Activated CD4-positive, alpha-beta T cell treated with anti-CD3 and anti-CD28 coated beads, Interleukin-2, amount 10 ng/mL, durations not matched to agents 7 days and 5 days (primary cell): ENCODE measurements at regions not wholly inside any gene's neighbourhood (a gene's known extent, or its start where the extent isn't known, plus 50 kb on each side); places are given as distances from the start of the nearest gene placed in this dataset.

Source experiments
- CTCF ChIA-PET: fragments of 350-600 bp; sonication (Branson Sonifier 250); formaldehyde crosslinking; loops from one replicate; lab custom pipeline; 2021; ENCODE audit warnings: antibody characterized with exemption; lab: Charles Lee
- POLR2A ChIA-PET: fragments of 350-600 bp; sonication (Branson Sonifier 250); formaldehyde crosslinking; loops from one replicate; lab custom pipeline; 2021; ENCODE audit warnings: antibody characterized with exemption; lab: Charles Lee
- DNase-seq: peaks from one replicate; pipeline ENCODE4 v3.0.0-alpha.2; 2020
- H3K27ac Mint-ChIP-seq: one replicate; pipeline ENCODE4 v1.8.0; 2021; ENCODE audit warnings: mild to moderate bottlenecking, moderate library complexity, mixed read lengths
- H3K27me3 Mint-ChIP-seq: one replicate; pipeline ENCODE4 v1.8.0; 2021; ENCODE audit warnings: mixed read lengths
- H3K36me3 Mint-ChIP-seq: one replicate; pipeline ENCODE4 v1.8.0; 2021; ENCODE audit warnings: low read depth, mixed read lengths
- H3K4me1 Mint-ChIP-seq: one replicate; pipeline ENCODE4 v1.8.0; 2021; ENCODE audit warnings: mixed read lengths
- H3K4me3 Mint-ChIP-seq: one replicate; pipeline ENCODE4 v1.8.0; 2021; ENCODE audit warnings: mild to moderate bottlenecking, moderate library complexity, mixed read lengths
- H3K9me3 Mint-ChIP-seq: one replicate; pipeline ENCODE4 v1.8.0; 2021; ENCODE audit warnings: mixed read lengths

DNA sequence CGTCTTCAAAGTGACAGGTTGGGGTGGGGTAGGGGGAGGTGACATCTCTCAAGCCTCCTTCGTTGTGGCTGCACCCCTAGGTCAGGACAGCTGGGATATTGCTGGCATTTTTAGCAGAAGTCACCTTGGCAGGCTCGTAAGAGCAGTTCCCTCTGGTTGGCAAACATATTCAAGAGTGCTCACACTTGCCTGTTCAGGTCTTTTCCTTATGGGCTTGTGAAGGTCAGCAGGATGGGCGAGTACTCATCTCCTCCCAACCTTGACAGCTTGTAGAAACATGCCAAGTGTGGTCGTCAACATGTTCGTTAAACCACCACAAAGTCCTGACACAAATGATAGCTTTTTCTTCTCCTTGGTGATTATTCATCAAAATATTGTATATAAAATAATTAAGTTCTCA, 113.6 kb downstream of the HDGFL1 start:
- Mint-ChIP-seq H3K9me3 (no peaks in the 10 kb centered on the region), H3K4me3 (no peak overlapping the region), H3K36me3 (no peaks in the 10 kb centered on the region), H3K27ac (no peak overlapping the region), H3K27me3 (no peaks in the 10 kb centered on the region), H3K4me1 (no peaks in the 10 kb centered on the region)
- ChIA-PET POLR2A (no interaction called here), CTCF (interaction anchor here (0.7 kb wide), 1 partner anchor 1138 kb away, joined by 3 read pairs; no protein-coding TSS in a partner anchor)
- DNase-seq: no peak

- CTCF ChIA-PET: no interaction called here
- no peak overlapping the region for H3K27ac Mint-ChIP-seq
Measured at GRCh38 chr6:22690446-22690845, 121.1 kb downstream of the HDGFL1 start.

DNA sequence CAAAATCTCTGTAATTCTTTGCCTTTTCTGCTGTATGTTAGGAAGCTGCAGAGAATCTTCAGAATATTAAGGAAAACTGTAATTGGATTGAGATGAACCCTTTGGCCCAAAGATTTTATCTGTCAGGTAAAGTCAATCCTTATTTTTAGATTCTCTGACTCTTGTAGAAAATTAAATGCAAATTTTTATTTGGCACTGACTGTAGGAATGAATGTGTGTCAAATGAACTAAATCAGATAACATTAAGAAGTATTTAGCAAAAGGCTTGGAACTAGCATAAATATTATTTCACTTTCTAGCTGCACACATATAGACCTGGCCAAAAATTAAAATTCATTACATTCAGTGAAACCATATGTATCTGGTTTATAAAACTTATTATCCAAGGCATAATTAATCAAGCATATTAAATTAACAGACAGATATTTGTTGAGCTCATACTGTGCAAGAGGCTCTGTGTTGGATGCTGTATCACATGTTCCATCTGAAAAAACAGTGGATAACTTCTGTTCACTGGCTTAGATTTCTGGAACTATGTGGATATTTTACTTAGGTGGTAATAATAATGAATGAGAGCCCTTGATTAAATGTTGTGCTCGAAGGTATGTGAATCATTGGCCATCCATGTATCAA, 124.8 kb downstream of the HDGFL1 start:
- Mint-ChIP-seq H3K4me3 (no peak overlapping the region), H3K27ac (no peak overlapping the region), H3K9me3 (no peaks in the 10 kb centered on the region), H3K27me3 (no peaks in the 10 kb centered on the region), H3K36me3 (no peaks in the 10 kb centered on the region), H3K4me1 (no peaks in the 10 kb centered on the region)
- ChIA-PET POLR2A (no interaction called here), CTCF (no interaction called here)
- no peak for DNase-seq

More at GRCh38 chr6:22690446-22690845, 121.1 kb downstream of the HDGFL1 start:
- no peak for DNase-seq
- Mint-ChIP-seq H3K4me3 (no peak overlapping the region), H3K36me3 (no peaks in the 10 kb centered on the region), H3K4me1 (no peaks in the 10 kb centered on the region), H3K9me3 (no peaks in the 10 kb centered on the region), H3K27me3 (no peaks in the 10 kb centered on the region)
- POLR2A ChIA-PET: no interaction called here

DNA sequence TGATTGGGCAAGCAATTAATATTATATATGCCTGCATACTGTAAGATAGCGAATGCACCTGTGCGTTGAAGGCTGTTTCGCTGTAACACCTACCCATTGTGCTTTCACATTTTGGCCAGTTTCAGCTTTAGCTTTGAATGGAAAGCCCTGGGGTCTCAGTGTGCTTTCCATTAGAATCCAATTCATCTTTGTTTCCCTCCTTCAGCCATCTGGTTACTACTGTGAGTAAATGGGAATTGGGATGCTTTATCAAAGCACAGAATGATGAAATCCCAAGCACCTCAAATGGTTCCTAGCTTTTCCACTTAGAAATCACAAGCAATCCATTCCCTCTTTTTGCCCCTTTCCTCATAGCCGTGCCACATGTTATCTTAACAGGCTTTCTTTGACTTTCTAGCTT, 127.1 kb downstream of the HDGFL1 start:
- Mint-ChIP-seq H3K27ac (no peak overlapping the region), H3K9me3 (no peaks in the 10 kb centered on the region), H3K36me3 (no peaks in the 10 kb centered on the region), H3K4me1 (no peaks in the 10 kb centered on the region), H3K4me3 (no peak overlapping the region), H3K27me3 (no peaks in the 10 kb centered on the region)
- ChIA-PET CTCF (no interaction called here), POLR2A (no interaction called here)
- no peak for DNase-seq

DNA sequence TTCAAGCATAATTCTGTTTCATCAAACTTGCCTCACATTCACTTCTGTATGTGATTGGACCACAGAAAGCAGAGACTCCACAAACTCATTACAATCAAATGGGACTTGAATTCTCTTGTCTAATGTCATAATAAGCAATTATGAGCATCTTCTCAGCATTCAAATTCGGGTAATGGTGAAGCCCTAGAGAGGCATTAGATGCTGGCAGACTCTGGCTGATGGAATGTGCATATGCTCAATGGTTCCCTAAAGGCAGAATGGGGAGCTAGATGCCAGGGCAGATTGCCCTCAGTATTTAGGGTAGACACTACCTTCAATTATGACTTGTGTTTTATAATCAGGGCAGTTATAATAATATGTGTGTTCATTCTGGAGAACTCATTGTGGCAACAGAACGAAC, 127.9 kb downstream of the HDGFL1 start:
- Mint-ChIP-seq H3K27ac (no peak overlapping the region), H3K4me3 (no peak overlapping the region), H3K36me3 (no peaks in the 10 kb centered on the region), H3K9me3 (no peaks in the 10 kb centered on the region), H3K4me1 (no peaks in the 10 kb centered on the region), H3K27me3 (no peaks in the 10 kb centered on the region)
- ChIA-PET CTCF (no interaction called here), POLR2A (no interaction called here)
- DNase-seq: no peak

- Mint-ChIP-seq H3K27ac (no peak overlapping the region), H3K9me3 (no peaks in the 10 kb centered on the region), H3K4me1 (no peaks in the 10 kb centered on the region), H3K27me3 (no peaks in the 10 kb centered on the region), H3K36me3 (no peaks in the 10 kb centered on the region), H3K4me3 (no peak overlapping the region)
- ChIA-PET POLR2A (no interaction called here), CTCF (no interaction called here)
- DNase-seq: no peak
Measured at GRCh38 chr6:22699151-22699550, 129.8 kb downstream of the HDGFL1 start.

- H3K27ac Mint-ChIP-seq: no peak overlapping the region
- DNase-seq: no peak
- POLR2A ChIA-PET: no interaction called here
Measured at GRCh38 chr6:22706651-22707050, 137.3 kb downstream of the HDGFL1 start.

GRCh38 chr6:22708469-22708868, 139.1 kb downstream of the HDGFL1 start:
- Mint-ChIP-seq H3K9me3 (no peaks in the 10 kb centered on the region), H3K27ac (no peak overlapping the region), H3K27me3 (no peaks in the 10 kb centered on the region), H3K4me1 (no peaks in the 10 kb centered on the region), H3K4me3 (no peak overlapping the region), H3K36me3 (no peaks in the 10 kb centered on the region)
- ChIA-PET CTCF (no interaction called here), POLR2A (no interaction called here)
- DNase-seq: no peak

More at GRCh38 chr6:22706651-22707050, 137.3 kb downstream of the HDGFL1 start:
- no peaks in the 10 kb centered on the region for H3K27me3 Mint-ChIP-seq
- CTCF ChIA-PET: no interaction called here
- H3K36me3 Mint-ChIP-seq: no peaks in the 10 kb centered on the region
- no peaks in the 10 kb centered on the region for H3K9me3 Mint-ChIP-seq
- H3K4me3 Mint-ChIP-seq: no peak overlapping the region
- no peaks in the 10 kb centered on the region for H3K4me1 Mint-ChIP-seq

GRCh38 chr6:22709803-22710202, 140.4 kb downstream of the HDGFL1 start:
- ChIA-PET CTCF (no interaction called here), POLR2A (no interaction called here)
- no peaks in the 10 kb centered on the region for H3K9me3 Mint-ChIP-seq
- H3K27ac Mint-ChIP-seq: no peak overlapping the region
- no peaks in the 10 kb centered on the region for H3K27me3 Mint-ChIP-seq
- H3K4me1 Mint-ChIP-seq: no peaks in the 10 kb centered on the region
- DNase-seq: no peak
- H3K36me3 Mint-ChIP-seq: no peaks in the 10 kb centered on the region
- H3K4me3 Mint-ChIP-seq: no peak overlapping the region

DNA sequence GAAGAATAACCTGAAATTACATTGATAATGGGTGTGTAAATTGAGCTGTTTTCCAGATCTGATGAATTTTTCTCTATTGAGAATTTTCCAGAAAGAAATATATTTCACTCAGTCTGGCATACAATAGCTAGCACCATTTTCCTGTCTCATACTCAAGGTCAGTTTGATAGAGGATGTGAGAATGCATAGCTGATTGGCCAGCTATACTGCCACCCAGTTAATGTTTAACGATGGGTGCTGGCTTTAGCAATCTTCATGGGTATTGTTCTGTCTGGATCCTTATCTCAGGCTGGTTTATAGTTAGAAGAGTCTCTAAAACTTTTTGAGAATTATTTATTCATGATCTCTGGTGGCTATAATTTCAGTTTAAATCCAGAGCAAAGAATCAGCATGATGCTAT, 147.4 kb downstream of the HDGFL1 start:
- Mint-ChIP-seq H3K4me3 (no peak overlapping the region), H3K27me3 (no peaks in the 10 kb centered on the region), H3K27ac (no peak overlapping the region), H3K4me1 (no peaks in the 10 kb centered on the region), H3K36me3 (no peaks in the 10 kb centered on the region), H3K9me3 (no peaks in the 10 kb centered on the region)
- no peak for DNase-seq
- ChIA-PET CTCF (no interaction called here), POLR2A (no interaction called here)

GRCh38 chr6:22717915-22718314, 148.5 kb downstream of the HDGFL1 start:
- no peaks in the 10 kb centered on the region for H3K27me3 Mint-ChIP-seq
- H3K36me3 Mint-ChIP-seq: no peaks in the 10 kb centered on the region
- H3K4me1 Mint-ChIP-seq: no peaks in the 10 kb centered on the region
- no peak overlapping the region for H3K27ac Mint-ChIP-seq
- CTCF ChIA-PET: interaction anchor here (0.6 kb wide), 1 partner anchor 1042 kb away, joined by 3 read pairs; no protein-coding TSS in a partner anchor
- no peak overlapping the region for H3K4me3 Mint-ChIP-seq
- H3K9me3 Mint-ChIP-seq: peaks cover 2% of the 10 kb centered on the region
- DNase-seq: no peak
- POLR2A ChIA-PET: no interaction called here

- H3K27ac Mint-ChIP-seq: no peak overlapping the region
- DNase-seq: no peak
- peaks cover 5% of the 10 kb centered on the region for H3K9me3 Mint-ChIP-seq
- no peaks in the 10 kb centered on the region for H3K4me1 Mint-ChIP-seq
- H3K4me3 Mint-ChIP-seq: no peak overlapping the region
- H3K36me3 Mint-ChIP-seq: no peaks in the 10 kb centered on the region
- CTCF ChIA-PET: no interaction called here
- POLR2A ChIA-PET: no interaction called here
- no peaks in the 10 kb centered on the region for H3K27me3 Mint-ChIP-seq
Measured at GRCh38 chr6:22722913-22723312, 153.5 kb downstream of the HDGFL1 start.

DNA sequence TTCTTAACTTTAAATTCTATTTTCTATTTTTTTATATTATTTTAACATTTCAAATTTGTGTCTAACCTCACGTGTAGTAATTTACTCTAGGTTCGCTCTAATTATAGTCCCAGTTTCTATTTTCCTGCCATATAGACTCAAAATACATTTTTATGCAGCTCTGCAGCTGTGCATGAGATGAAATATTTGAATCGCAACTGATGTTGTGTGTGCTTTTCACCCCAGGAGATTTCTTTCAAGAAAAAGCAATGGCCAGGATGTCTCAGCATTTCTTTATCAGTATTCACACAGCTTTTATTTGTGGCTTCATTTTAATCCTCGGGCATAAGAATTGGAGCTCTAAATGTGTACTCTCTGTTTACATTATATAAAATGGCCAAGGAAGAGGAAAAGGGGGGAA, 157.6 kb downstream of the HDGFL1 start:
- H3K4me1 Mint-ChIP-seq: no peaks in the 10 kb centered on the region
- POLR2A ChIA-PET: no interaction called here
- H3K27me3 Mint-ChIP-seq: no peaks in the 10 kb centered on the region
- no peaks in the 10 kb centered on the region for H3K36me3 Mint-ChIP-seq
- DNase-seq: no peak
- H3K27ac Mint-ChIP-seq: no peak overlapping the region
- H3K9me3 Mint-ChIP-seq: peaks cover 4% of the 10 kb centered on the region
- CTCF ChIA-PET: no interaction called here
- H3K4me3 Mint-ChIP-seq: no peak overlapping the region

- ChIA-PET POLR2A (no interaction called here), CTCF (no interaction called here)
- no peak overlapping the region for H3K4me3 Mint-ChIP-seq
- no peaks in the 10 kb centered on the region for H3K4me1 Mint-ChIP-seq
- no peaks in the 10 kb centered on the region for H3K27me3 Mint-ChIP-seq
- no peaks in the 10 kb centered on the region for H3K36me3 Mint-ChIP-seq
- H3K27ac Mint-ChIP-seq: no peak overlapping the region
- peaks cover 2% of the 10 kb centered on the region for H3K9me3 Mint-ChIP-seq
- DNase-seq: no peak
Measured at GRCh38 chr6:22727710-22728109, 158.3 kb downstream of the HDGFL1 start.
